ENCODE measurements at regions not wholly inside any gene's neighbourhood (a gene's known extent, or its start where the extent isn't known, plus 50 kb on each side); places are given as distances from the start of the nearest gene placed in this dataset.

DNA sequence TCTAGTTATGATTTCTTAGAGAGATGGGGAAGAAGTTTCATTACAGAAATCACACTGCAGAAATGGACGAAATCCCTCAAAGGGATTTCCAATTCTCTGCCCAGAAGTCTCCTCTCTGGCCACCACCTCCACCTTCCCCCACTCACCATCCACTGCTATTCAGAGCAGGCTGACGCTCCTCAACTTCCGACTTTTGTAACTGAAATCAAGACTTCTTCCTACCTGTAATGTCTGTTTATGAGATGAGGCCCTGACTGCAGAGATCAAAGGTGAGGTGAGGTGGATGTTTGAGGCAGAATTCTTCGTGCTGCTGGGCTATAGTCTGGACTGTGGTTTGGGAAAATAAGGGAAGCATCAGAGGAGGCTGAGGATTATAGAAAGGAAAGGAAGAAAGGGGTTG is 385.2 kb upstream of the ARID1B start:
- TF ChIP-seq, protein P1, sequence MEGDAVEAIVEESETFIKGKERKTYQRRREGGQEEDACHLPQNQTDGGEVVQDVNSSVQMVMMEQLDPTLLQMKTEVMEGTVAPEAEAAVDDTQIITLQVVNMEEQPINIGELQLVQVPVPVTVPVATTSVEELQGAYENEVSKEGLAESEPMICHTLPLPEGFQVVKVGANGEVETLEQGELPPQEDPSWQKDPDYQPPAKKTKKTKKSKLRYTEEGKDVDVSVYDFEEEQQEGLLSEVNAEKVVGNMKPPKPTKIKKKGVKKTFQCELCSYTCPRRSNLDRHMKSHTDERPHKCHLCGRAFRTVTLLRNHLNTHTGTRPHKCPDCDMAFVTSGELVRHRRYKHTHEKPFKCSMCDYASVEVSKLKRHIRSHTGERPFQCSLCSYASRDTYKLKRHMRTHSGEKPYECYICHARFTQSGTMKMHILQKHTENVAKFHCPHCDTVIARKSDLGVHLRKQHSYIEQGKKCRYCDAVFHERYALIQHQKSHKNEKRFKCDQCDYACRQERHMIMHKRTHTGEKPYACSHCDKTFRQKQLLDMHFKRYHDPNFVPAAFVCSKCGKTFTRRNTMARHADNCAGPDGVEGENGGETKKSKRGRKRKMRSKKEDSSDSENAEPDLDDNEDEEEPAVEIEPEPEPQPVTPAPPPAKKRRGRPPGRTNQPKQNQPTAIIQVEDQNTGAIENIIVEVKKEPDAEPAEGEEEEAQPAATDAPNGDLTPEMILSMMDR (IDR thresholded peaks at IDR 0.05; ENCODE audit: low read depth, low read length), result no peak
- no peak for TF ChIP-seq POLR2A (IDR thresholded peaks at IDR 0.05; ENCODE audit: extremely low read depth, insufficient read length)
- TF ChIP-seq MYC (IDR thresholded peaks at IDR 0.05; ENCODE audit: low read depth, low read length), result no peak
